GM18909 (cell line): ENCODE measurements at regions not wholly inside any gene's neighbourhood (a gene's known extent, or its start where the extent isn't known, plus 50 kb on each side); places are given as distances from the start of the nearest gene placed in this dataset.
A peak's percentile ranks its signal among the peaks of the same experiment; 100 is the strongest.

Experiments used
- ATAC-seq: cut with Tn5 transposase; IDR thresholded peaks from one replicate; pipeline ENCODE4 v1.9.1; 2021; ENCODE audit warnings: mild to moderate bottlenecking; ENCODE audit not compliant: unreplicated experiment, poor library complexity

GRCh38 chr12:127260531-127260930 lies 1006.4 kb upstream of the TMEM132C start:
- ATAC-seq: no peak

- ATAC-seq: no peak
Observed at GRCh38 chr12:127260999-127261398, 1006.0 kb upstream of the TMEM132C start.

- ATAC-seq: no peak
Observed at GRCh38 chr12:127262615-127263014, 1004.4 kb upstream of the TMEM132C start.

GRCh38 chr12:127263621-127264020 lies 1003.3 kb upstream of the TMEM132C start:
- ATAC-seq: no peak

- no peak for ATAC-seq
Observed at GRCh38 chr12:127267128-127267527, 999.8 kb upstream of the TMEM132C start.

GRCh38 chr12:127268213-127268612 lies 998.8 kb upstream of the TMEM132C start:
- ATAC-seq: no peak

GRCh38 chr12:127268706-127269425 lies 998.1 kb upstream of the TMEM132C start:
- no peak for ATAC-seq

GRCh38 chr12:127270193-127270592 lies 996.8 kb upstream of the TMEM132C start:
- ATAC-seq: no peak

- ATAC-seq: no peak
Observed at GRCh38 chr12:127271776-127272175, 995.2 kb upstream of the TMEM132C start.

- no peak for ATAC-seq
Observed at GRCh38 chr12:127272864-127273263, 994.1 kb upstream of the TMEM132C start.

- ATAC-seq: no peak
Observed at GRCh38 chr12:127273626-127274025, 993.3 kb upstream of the TMEM132C start.

GRCh38 chr12:127275416-127275815 lies 991.6 kb upstream of the TMEM132C start:
- ATAC-seq: no peak

- ATAC-seq: peak; percentile 77
Observed at GRCh38 chr12:127277882-127278281, 989.1 kb upstream of the TMEM132C start.

GRCh38 chr12:127278351-127278750 lies 988.6 kb upstream of the TMEM132C start:
- no peak for ATAC-seq

- peak; percentile 72 for ATAC-seq
Observed at GRCh38 chr12:127280393-127281275, 986.3 kb upstream of the TMEM132C start.

GRCh38 chr12:127282786-127283565 lies 984.0 kb upstream of the TMEM132C start:
- no peak for ATAC-seq

GRCh38 chr12:127284021-127284420 lies 982.9 kb upstream of the TMEM132C start:
- no peak for ATAC-seq

GRCh38 chr12:127284870-127285431 lies 982.0 kb upstream of the TMEM132C start:
- ATAC-seq: no peak

- ATAC-seq: no peak
Observed at GRCh38 chr12:127286281-127286680, 980.7 kb upstream of the TMEM132C start.

GRCh38 chr12:127287256-127287655 lies 979.7 kb upstream of the TMEM132C start:
- no peak for ATAC-seq
